Astrocyte (in vitro differentiated cells and primary cell): ENCODE measurements at regions not wholly inside any gene's neighbourhood (a gene's known extent, or its start where the extent isn't known, plus 50 kb on each side); places are given as distances from the start of the nearest gene placed in this dataset.

Source experiments
- CTCF ChIP-seq: IDR thresholded peaks from 2 replicates; pipeline ENCODE4 v1.5.1; 2011; ENCODE audit warnings: low read depth, mild to moderate bottlenecking, inconsistent platforms, low read length, moderate library complexity; ENCODE audit not compliant: insufficient read depth
- EZH2 ChIP-seq: IDR thresholded peaks from 2 replicates; pipeline ENCODE4 v1.6.1; 2012; ENCODE audit warnings: mild to moderate bottlenecking, low read length, inconsistent platforms; ENCODE audit not compliant: insufficient read depth

- no peak for TF ChIP-seq CTCF
- no peak for TF ChIP-seq EZH2
Observed at GRCh38 chr4:14726441-14726840, 275.8 kb upstream of the CPEB2 start.
